ENCODE measurements at regions not wholly inside any gene's neighbourhood (a gene's known extent, or its start where the extent isn't known, plus 50 kb on each side); places are given as distances from the start of the nearest gene placed in this dataset.
"Not testable (repeated sequence)": the region's sequence is repeated elsewhere in the genome, so short reads cannot be mapped to it uniquely, and the experiment has no call there.

DNA sequence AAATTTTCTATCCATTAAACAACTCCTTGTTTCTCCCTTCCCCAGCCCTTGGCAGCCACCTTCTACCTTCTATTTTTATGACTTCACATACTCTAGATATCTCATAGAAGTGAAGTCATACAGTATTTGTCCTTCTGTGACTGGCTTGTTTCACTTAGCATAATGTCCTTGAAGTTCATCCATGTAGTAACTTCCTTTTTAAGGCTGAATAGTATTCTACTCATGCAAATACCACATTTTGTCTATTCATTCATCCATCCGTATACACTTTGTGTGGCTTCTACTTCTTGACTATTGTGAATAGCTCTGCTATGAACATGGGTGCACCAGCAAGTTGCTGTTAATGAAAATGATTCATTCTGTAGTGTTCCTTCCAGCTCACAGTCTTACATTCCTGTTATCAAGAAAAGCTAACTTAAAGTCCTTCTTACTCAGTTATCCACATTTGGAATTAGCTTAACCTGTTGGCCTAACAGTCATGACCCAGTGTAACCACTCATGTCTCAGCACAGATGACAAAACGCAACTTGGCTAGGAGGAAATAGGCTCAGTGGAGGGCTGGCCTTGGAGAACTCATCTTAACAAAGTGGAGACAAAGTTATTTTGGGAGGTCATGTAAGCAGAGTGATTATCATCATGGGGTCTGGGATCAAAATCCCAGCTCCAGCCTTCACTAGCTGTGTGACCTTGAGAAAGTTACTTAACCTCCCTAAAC lies 129.7 kb upstream of the MAP3K1 start:
- no peak for DNase-seq

DNA sequence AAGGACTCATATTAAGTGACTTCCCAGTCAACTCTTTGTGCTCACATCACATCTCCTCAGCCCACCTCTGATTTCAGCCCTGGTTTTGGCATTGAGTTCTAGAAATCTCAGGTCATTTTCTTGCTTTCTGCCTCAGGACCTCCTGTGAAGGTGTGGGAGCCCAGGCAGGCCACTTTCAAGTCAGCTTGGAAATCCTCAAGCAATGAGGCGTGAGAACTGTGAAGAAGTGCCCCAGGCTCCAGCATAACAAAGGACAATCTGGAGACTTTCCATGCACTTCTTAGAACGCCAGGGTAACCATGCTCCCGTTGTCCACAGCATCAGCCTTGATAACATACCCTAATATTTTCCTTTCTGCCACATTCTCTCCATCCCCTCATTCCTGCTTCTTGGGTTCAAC lies 131.2 kb upstream of the MAP3K1 start:
- DNase-seq: no peak

DNA sequence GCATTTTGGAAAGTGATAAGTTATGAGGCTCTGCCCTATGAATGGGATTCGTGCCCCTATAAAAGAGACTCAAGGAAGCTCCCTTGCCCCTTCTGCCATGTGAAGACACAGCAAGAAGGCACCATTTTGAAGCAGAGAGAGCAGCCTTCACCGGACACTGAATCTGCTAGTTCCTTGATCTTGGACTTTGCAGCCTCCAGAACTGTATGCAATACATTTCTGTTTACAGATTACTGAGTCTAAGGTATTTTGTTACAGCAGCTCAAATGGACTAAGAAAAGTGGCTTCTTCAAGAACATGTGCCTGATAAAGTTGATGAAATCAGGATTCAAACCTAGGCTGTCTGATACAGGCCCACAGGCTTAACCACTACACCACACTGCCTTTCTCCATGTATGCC lies 131.6 kb upstream of the MAP3K1 start:
- no peak for DNase-seq

DNA sequence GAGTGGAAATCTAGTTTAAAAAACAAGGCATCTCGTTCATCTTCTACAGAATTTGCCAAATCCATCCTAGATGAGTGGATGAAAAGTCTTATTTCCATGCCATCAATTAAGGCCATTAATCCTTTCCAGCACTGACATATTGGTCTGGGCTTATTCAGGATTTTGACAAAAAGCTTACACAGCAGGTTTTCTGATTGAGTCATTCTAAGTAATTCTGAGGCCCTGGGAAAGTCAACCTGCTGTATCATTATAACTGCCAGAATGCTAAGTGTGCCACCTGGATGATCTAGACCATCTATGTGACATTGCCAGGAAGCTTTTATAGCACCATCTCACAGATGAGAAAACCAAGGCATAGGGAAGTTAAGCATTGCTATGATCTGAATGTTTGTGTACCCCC lies 132.1 kb upstream of the MAP3K1 start:
- no peak for DNase-seq

DNA sequence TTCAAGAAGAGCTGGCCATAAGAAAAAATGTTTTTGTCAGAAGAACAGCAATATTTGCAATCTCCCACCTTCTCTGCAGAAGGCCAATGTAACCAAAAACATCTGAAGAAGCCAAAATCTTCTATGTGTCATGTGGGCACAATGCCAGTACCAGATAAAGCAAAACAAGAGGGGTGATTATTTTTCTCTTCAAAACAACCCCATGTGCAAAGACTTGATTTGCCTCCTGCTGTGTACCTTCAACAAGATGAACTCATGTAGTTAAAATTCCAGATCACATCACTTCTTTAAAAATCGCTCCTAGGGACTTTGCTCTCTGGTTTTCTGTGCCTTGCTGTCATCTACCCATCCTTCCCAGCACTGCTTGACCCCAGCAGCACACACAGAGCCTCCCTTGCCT lies 134.0 kb upstream of the MAP3K1 start:
- no peak for DNase-seq

DNA sequence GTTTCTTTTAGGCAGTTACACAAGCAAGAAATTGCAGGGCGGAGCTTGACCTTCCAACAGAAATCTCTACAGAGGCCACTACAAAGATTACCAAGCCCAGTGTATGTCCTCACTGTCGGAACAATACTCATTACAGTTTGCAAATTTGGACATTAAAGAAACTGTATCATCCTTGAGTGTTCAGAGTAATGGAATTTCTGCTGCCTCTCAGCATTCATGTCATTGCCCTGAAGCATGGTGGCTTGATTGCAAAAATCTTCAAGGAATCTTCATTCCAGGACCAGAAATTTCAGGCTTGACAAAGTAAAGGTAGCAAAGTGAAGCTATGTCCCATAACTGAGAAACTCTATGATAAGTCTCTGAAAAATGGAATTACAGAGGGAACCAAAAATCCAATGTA lies 134.6 kb upstream of the MAP3K1 start:
- DNase-seq: no peak

DNA sequence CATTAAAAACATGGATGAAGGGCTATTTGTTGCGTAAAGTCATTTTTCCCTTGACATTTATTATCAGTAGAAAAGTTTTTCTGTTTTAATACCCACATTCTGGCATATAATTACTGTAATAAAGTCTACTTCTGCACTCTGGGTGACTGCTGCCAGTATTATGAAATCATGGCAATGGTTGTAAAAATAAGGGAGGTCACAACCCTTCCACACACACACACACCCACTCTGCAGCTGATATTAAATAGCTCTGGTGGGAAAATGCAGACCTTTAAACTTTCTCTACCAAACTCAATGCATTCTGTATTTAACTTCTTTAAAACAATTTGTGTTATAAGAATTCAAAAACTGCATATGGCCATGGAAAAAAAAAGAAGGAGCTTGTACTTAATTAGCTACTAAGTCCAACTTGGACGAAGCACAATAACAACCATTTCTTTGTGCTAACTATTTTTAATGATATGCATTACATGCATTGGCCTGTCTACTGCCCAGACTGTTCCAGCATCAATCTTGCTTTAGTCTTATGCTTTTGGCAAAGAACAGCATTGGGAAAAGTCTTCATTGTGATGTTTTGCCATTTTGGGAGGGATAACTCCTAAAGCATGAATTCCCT lies 137.6 kb upstream of the MAP3K1 start:
- no peak for DNase-seq

DNA sequence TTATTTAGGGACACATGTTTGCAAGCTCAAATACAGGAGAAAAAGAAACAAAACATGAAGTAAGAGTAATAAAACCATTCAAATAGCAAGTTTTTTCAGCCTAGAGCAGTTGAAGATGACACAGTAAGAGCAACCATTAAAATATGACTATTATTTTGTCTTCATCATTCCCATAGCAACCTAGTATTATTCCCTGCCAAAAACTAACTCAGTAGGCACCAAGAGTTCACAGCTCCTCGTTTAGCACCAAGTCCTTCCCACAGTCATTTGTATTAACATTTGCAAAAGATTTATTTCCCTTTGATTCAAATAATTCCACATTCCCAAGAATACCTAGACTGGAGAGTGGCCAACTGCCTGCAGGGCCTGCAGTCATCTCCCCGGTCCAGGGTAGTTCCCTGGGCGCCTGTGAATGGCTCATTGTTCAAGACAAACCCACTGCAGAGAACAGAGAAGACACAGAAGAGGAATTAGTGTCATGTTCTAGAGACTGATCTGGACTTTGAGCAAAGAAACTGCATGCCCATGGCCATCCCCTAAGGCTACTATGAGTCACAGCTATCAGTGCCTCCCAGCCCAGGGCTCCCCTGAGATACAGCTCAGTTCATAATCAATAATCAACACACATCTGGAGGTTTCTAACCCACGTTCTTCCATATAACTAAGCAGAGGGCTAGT lies 139.1 kb upstream of the MAP3K1 start:
- DNase-seq: peak; percentile 52

DNA sequence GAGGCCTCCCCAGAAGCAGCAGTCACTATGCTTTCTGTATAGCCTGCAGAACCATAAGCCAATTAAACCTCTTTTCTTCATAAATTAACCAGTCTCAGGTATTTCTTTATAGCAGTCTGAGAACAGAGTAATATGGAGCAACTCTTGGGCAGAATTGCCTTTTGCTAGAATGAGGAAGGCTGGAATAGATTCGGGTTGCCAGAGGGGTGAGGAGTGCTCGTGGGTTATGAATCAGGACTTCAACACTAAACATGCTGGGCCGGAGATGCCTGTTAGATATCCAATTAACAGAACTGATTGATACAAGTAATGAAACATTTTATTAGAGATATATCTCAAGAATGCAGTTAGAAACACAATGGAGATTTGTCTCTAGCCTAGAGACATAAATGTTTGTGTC lies 140.9 kb upstream of the MAP3K1 start:
- no peak for DNase-seq

DNA sequence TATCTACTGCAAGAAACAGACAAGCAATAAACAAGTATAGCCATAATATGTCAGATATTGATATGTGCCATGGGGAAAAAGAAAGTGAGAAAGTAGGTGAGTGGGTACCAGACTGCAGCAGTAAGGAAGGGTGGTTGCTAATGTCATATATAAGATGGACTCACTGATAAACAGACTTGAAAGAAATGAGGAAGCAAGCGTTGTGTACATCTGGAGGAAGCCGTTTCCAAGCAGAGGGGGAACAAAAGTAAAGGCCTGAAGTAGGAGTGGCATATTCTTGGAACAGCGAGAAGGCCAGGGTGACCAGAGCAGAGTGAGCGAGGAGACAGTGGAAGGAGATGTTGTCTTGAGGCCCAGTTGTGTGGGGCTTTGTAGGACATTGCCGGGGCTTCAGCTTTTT lies 142.2 kb upstream of the MAP3K1 start:
- DNase-seq: no peak

DNA sequence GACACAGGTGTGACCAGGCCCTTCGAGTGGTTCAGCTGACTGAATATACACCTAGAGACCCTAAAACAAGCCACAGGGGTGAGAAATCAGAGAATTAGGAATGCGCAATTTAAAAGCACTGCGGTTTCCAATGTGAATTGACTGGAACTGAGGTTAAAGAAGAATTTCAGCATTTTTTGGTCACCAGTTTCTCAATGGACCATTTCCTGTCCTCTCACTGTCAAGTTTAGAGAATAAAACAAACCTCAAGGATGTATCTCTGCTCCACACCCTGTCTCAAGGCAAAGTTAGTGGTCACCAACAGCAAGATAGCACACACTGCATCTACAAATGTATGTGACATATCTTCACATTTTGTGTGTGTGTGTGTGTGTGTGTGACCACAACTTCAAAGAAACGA lies 143.8 kb upstream of the MAP3K1 start:
- DNase-seq: no peak

DNA sequence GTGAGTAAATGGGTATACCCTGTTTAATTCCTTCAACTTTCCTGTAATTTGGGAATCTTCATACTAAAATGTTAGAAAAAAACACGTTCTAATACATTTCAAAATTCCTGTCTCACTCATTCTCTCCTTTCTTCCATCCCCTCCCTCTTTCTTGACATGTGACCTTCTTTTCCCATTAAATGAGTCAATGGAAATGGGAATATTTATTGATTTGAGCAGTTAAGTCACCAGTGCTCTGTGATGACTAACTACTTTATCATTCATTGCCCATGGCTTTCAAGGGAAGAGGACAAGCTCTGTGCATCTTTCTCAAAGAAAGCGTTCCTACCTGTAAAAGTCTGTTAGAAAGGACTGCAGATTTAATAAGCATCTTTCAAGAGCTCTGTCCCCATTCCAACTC lies 144.4 kb upstream of the MAP3K1 start:
- no peak for DNase-seq

DNA sequence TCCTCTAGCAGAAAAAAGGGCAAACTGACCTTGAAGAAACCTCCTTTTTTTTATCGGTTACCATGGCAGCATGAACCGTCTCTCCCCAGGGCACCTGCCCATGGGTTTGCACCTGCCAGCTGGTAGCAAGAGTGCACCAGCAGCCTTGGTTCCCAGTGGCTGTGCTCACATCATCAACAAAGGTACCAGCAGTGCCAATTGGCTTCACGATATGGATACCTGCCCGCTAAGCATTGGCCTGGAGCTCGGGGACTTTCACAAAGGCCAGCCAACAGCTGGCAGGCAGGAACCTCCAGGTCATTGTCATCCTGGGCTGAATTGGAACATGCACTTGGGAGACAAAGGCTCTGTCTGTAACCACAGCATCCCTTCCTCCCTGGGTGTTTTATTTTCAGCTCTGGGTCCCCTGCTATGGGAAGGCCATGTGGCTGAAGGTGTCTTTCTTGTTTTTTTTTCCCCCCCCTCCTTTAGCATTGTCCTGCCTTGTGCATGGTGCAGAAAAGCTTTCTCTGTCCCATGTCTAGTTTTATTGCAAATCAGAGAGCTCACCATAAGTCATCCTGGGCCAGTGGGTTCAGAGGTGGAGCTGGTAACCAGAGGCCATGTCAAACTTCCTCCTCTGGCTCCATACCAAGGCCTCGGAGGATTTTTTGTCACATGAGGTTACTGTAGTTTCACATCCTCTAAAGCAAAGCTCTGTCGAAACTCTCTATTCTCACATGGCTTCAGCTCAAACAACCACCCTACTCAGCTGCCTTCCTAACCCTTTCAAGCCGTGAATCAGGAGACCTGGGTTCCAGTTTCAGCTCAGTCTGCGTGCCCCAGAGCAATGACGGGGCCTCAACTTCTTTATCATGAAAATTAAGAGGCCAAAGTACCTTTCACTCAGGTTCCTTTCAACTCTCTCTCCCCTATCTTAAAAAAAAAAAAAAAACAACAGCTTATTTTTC lies 145.5 kb upstream of the MAP3K1 start:
- DNase-seq: no peak

DNA sequence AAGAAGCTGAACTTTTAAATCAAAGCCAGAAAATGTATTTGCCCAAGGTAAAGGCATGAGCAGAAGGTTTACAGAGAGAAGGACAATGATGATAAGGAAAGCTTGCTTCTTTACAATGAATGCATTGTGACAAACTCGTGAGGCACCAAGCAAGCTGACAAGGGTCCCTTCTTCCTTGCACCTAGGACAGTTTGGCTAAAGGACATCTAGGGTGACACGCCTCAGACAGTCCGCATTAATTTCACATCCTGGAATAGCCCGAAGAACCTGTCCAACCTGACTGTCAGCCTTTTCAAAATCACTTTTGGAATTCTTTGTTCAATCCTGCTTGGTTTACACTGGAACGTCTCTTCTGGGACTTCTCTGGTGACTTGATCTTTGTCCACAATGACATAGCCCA lies 146.4 kb upstream of the MAP3K1 start:
- no peak for DNase-seq

DNA sequence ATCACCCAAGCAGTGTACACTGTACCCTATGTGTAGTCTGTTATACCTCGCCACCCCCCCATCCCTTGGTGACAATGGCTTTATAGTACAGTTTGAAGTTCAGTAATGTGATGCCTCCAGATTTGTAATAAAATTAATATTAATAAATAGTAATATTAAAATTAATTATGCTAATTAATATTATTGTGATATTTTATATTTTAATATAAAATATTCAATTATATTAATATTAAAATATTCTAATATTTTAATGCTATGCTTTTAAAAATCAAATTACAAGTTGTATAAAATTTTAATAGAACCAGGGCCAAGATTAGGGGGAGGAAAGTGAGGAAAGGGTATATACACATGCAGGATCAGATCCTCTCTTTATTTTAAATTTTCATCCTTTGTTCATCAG lies 147.7 kb upstream of the MAP3K1 start:
- no peak for DNase-seq

DNA sequence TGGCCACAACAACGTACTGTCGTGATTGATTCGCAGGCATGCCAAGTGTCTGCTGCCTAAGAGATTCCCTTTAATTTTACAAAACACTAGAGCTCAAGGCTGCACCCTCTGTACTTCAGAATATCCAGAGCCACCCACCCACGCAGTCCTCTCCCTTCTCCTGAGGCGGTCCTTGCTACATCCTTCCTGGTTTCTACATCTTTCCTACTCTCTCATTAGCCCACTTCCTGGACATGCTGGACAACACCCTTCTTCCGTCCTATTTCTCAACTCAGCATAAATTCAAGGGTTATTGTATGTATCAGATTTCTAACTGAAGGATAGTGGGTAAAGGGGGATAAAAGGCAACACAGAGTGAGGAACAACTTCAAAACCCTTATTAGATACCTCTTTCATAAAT lies 148.4 kb upstream of the MAP3K1 start:
- no peak for DNase-seq

DNA sequence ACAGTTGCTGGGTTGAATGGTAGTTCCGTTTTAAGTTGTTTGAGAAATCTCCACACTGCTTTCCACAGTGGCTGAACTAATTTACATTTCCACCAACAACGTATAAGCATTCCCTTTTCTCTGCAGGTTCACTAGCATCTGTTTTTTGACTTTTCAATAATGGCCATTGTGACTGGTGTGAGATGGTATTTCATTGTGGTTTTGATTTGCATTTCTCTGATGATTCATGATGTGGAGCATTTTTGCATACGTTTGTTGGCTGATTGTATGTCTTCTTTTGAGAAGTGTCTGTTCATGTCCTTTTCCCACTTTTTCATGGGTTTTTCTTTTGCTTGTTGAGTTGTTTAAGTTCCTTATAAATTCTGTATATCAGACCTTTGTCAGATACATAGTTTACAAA lies 150.2 kb upstream of the MAP3K1 start:
- not testable (repeated sequence) for DNase-seq

DNA sequence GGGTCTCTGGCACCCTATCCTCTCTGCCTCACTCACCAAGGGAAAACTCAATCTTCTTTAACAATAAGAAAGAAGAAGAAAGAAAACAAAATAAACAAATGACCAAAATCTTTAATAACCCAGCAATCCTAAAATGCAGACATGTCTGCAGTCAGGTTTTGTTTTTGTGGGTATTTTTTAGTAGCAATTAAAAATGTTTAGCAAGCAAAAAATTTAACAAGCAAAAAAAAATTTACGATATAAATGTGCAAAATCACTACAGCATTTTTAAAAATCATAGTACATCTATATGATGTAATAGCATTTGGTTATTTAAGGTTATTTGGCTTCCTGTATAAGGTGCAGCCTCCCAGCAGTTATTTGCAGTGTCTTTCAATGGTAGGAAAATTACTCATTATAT lies 151.3 kb upstream of the MAP3K1 start:
- DNase-seq: no peak

DNA sequence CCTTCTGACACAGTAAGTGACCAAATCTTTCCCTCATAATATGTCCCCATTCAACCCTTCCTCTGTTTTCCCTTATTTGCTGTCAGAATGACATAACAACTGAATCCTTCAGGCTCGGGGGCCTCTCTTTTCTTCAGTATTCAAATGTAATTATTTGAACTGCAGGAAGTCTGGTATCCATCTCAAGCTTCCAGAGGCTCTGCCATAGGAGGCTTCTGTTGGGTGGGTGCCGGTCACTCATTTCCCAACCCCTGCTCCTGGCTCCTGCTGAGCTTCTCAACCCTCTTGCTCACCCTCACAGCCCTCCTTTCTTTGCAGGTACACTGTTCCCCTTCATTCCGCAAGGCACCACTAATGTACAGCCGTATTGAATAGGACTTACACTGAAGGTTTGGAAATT lies 151.8 kb upstream of the MAP3K1 start:
- no peak for DNase-seq

DNA sequence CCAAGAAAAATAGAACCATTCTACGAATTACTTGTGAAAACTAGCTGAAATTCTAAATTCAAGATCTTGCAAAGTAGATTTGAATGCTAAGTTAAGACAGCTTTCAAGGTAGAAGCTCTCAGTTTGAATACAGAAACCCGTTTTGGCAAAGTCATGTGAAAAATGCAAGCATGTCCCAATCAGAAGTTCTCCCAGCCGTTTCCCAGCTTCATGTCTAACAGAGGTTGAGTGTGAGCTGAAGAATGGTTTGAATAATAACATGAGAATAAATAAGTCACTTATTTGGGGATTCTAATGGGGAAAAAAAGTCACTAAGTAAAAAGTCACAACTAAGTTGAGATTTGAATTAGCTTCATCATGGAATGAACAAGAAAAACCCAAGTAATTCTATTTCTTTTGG lies 152.5 kb upstream of the MAP3K1 start:
- no peak for DNase-seq

DNA sequence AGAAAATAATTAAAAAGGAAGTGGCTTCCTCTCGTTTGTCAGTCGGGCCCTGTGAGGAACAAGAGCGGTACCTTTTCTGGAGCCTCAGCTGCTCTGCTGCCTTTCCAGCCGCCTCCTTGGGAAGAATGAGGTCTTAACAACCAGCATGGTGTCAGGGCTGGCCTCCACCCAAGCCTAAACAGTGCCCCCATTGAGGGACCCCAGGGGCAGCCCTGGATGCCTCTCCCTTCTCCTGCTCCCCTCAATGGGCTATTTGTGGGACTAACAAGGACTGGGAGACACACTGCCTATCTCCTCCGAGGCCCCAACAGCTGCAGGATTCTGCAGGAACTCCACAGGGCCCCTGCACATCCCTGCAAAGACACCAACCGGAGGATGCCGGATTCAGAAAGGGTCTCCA lies 155.4 kb upstream of the MAP3K1 start:
- DNase-seq: no peak

DNA sequence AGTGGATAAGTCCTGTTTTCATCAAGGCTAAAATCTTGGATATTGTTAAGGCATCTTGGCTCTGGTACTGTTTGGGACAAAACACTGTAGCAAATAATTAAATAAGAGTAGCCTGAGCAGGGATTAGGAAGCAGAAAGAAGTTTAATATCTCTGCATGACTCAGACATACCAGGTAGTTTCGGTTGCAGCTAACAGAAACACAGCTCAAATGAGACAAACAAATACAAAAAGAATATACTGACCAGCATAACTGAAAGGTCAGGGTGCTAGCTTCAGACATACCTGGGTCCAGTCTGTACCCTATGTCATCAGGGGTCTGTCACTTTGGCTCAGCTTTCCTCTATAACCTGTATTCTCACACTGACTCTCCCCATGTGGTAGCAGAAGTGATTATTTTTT lies 156.4 kb upstream of the MAP3K1 start:
- no peak for DNase-seq
